Suprapubic skin (tissue), 4 donors: ENCODE measurements at regions not wholly inside any gene's neighbourhood (a gene's known extent, or its start where the extent isn't known, plus 50 kb on each side); places are given as distances from the start of the nearest gene placed in this dataset.
A peak's percentile ranks its signal among the peaks of the same experiment; 100 is the strongest.

ENCODE experiments used
- DNase-seq, 2 donors: peaks; one replicate each; pipeline ENCODE4 v3.0.0-alpha.2; 2019; ENCODE audit warnings: low spot score in 2 of 2
- H3K27ac ChIP-seq: fragments of 200-600 bp; sonication (generic); one replicate; pipeline ENCODE4 v1.5.1; 2019
- H3K27me3 ChIP-seq: fragments of 200-600 bp; sonication (generic); one replicate; pipeline ENCODE4 v1.5.1; 2019
- H3K36me3 ChIP-seq: fragments of 200-600 bp; sonication (generic); one replicate; pipeline ENCODE4 v1.5.1; 2019
- H3K4me1 ChIP-seq: fragments of 200-600 bp; sonication (generic); one replicate; pipeline ENCODE4 v1.5.1; 2019
- H3K4me3 ChIP-seq: fragments of 200-600 bp; sonication (generic); one replicate; pipeline ENCODE4 v1.5.1; 2019; ENCODE audit warnings: mild to moderate bottlenecking
- H3K9me3 ChIP-seq: fragments of 200-600 bp; sonication (generic); one replicate; pipeline ENCODE4 v1.5.1; 2019
- CTCF ChIP-seq, 2 donors: fragments of 200-600 bp in 1 of 2; fragments of 450-650 bp in 1 of 2; sonication (generic) in 1 of 2; IDR thresholded peaks; one replicate each; pipeline ENCODE4 v1.5.1; 2016 to 2019; ENCODE audit warnings: antibody characterized with exemption in 2 of 2, mild to moderate bottlenecking in 1 of 2, moderate library complexity in 1 of 2
- EP300 ChIP-seq: sonication (generic); formaldehyde crosslinking; IDR thresholded peaks from one replicate; pipeline ENCODE4 v1.6.1; 2017; ENCODE audit warnings: antibody characterized with exemption
- POLR2A ChIP-seq, 2 donors: fragments of 450-650 bp; IDR thresholded peaks; one replicate each; pipeline ENCODE4 v1.6.1; 2017; ENCODE audit warnings: antibody characterized with exemption in 2 of 2, mild to moderate bottlenecking in 2 of 2, moderate library complexity in 2 of 2
- POLR2AphosphoS5 ChIP-seq, 3 donors: sonication (generic); formaldehyde crosslinking; IDR thresholded peaks; one replicate each; pipeline ENCODE4 v1.6.1; 2017; ENCODE audit warnings: antibody characterized with exemption in 3 of 3
- WGBS: methylation state at CpG from one replicate; pipeline ENCODE4 v1.1.5; 2018; 5-methylcytosine and 5-hydroxymethylcytosine counted together

DNA sequence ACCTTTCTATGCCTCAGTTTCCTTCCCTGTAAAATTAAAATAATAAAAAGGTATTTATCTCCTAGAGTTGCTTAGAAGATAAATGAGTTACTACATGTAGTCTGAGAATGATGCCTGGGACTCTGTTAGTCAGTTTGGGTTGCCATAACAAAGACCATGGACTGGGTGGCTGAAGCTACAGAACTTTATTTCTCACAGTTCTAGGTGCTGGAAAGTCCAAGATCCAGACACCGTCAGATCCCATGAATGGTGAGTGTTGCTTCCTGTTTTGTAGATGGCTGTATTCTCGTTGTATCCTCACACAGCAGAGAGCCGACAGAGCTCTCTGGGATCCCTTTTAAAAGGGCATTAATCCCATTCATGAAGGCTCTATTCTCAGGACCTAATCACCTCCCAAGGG, 64.0 kb upstream of the LTA4H start:
- Histone ChIP-seq H3K36me3 (no peaks in the 10 kb centered on the region), H3K4me1 (no peaks in the 10 kb centered on the region), H3K27ac (no peak overlapping the region), H3K9me3 (no peaks in the 10 kb centered on the region), H3K4me3 (no peak overlapping the region), H3K27me3 (no peaks in the 10 kb centered on the region)
- WGBS, result 62% methylated on average over 3 of the region's 3 CpGs
- no peak for DNase-seq
- no peak for TF ChIP-seq POLR2AphosphoS5 (IDR thresholded peaks at IDR 0.05)
- no peak for TF ChIP-seq EP300
- TF ChIP-seq CTCF (IDR thresholded peaks at IDR 0.05), result no peak
- no peak for TF ChIP-seq POLR2A (IDR thresholded peaks at IDR 0.05)

DNA sequence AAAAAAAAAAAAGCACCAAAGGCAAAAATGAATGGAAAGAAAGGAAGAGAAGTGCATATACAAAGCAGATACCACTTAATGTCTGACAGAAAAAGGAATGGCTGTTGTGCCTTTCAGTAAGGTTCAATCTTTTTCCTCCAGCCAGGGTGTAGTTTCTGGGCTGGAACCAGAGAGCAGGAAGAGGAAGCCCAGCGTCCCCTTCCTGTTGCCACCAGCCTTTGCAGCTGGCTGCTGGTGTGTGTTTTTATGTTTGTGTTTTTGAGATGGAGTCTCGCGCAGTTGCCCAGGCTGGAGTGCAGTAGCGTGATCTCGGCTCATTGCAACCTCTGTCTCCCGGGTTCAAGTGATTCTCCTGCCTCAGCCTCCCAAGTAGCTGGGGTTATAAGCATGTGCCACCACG, 64.6 kb upstream of the LTA4H start:
- H3K27me3 ChIP-seq, result no peaks in the 10 kb centered on the region
- WGBS, result 82% methylated on average over 7 of the region's 7 CpGs
- no peaks in the 10 kb centered on the region for H3K36me3 ChIP-seq
- no peak for TF ChIP-seq EP300
- no peak for TF ChIP-seq POLR2A (IDR thresholded peaks at IDR 0.05)
- TF ChIP-seq POLR2AphosphoS5 (IDR thresholded peaks at IDR 0.05), result no peak
- no peak for TF ChIP-seq CTCF (IDR thresholded peaks at IDR 0.05)
- no peak for DNase-seq
- H3K9me3 ChIP-seq, result no peaks in the 10 kb centered on the region
- H3K4me1 ChIP-seq, result no peaks in the 10 kb centered on the region
- no peak overlapping the region for H3K4me3 ChIP-seq
- H3K27ac ChIP-seq, result no peak overlapping the region

DNA sequence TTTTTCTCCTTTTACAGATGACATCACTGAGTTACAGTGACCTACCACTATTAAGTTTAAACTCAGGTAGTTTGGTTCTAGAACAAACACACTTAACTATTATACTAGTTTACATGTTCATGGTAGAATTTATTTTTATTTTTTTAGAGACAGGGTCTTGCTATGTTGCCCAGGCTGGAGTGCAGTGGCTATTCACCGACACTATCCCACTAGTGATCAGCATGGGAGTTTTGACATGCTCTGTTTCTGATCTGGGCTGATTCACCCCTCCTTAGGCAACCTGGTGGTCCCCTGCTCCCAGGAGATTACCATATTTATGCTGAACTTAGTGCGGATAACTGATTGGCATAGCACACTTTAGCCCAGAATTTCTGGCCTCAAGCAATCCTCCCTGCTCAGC, 66.4 kb upstream of the LTA4H start:
- H3K27me3 ChIP-seq, result no peaks in the 10 kb centered on the region
- no peak overlapping the region for H3K27ac ChIP-seq
- no peak overlapping the region for H3K4me3 ChIP-seq
- H3K4me1 ChIP-seq, result no peaks in the 10 kb centered on the region
- H3K9me3 ChIP-seq, result no peaks in the 10 kb centered on the region
- TF ChIP-seq CTCF (IDR thresholded peaks at IDR 0.05), result no peak
- no peak for TF ChIP-seq POLR2AphosphoS5 (IDR thresholded peaks at IDR 0.05)
- no peak for TF ChIP-seq EP300
- TF ChIP-seq POLR2A (IDR thresholded peaks at IDR 0.05), result no peak
- no peaks in the 10 kb centered on the region for H3K36me3 ChIP-seq
- WGBS, result 98% methylated on average over 2 of the region's 2 CpGs
- DNase-seq, result no peak

GRCh38 chr12:96103067-96103644, 67.8 kb upstream of the LTA4H start:
- no peaks in the 10 kb centered on the region for H3K9me3 ChIP-seq
- no peaks in the 10 kb centered on the region for H3K27me3 ChIP-seq
- peak in 1 of 2 donors; percentile 64 for DNase-seq
- WGBS, result 47% methylated on average over 8 of the region's 8 CpGs
- H3K4me3 ChIP-seq, result no peak overlapping the region
- no peak overlapping the region for H3K27ac ChIP-seq
- TF ChIP-seq CTCF (IDR thresholded peaks at IDR 0.05) (no peak), EP300 (no peak), POLR2AphosphoS5 (IDR thresholded peaks at IDR 0.05) (no peak), POLR2A (IDR thresholded peaks at IDR 0.05) (no peak)
- H3K36me3 ChIP-seq, result no peaks in the 10 kb centered on the region
- H3K4me1 ChIP-seq, result no peaks in the 10 kb centered on the region

- H3K9me3 ChIP-seq, result no peaks in the 10 kb centered on the region
- no peak for TF ChIP-seq CTCF (IDR thresholded peaks at IDR 0.05)
- no peak for TF ChIP-seq POLR2AphosphoS5 (IDR thresholded peaks at IDR 0.05)
- no peak for TF ChIP-seq EP300
- no peak for TF ChIP-seq POLR2A (IDR thresholded peaks at IDR 0.05)
- no peaks in the 10 kb centered on the region for H3K36me3 ChIP-seq
- H3K4me3 ChIP-seq, result no peak overlapping the region
- no peak overlapping the region for H3K27ac ChIP-seq
- DNase-seq, result no peak
- H3K27me3 ChIP-seq, result no peaks in the 10 kb centered on the region
- H3K4me1 ChIP-seq, result no peaks in the 10 kb centered on the region
- WGBS, result 95% methylated on average over 6 of the region's 7 CpGs
These were observed 69.2 kb upstream of the LTA4H start for GRCh38 chr12:96104566-96104965.
